ENCODE measurements at regions not wholly inside any gene's neighbourhood (a gene's known extent, or its start where the extent isn't known, plus 50 kb on each side); places are given as distances from the start of the nearest gene placed in this dataset.

DNA sequence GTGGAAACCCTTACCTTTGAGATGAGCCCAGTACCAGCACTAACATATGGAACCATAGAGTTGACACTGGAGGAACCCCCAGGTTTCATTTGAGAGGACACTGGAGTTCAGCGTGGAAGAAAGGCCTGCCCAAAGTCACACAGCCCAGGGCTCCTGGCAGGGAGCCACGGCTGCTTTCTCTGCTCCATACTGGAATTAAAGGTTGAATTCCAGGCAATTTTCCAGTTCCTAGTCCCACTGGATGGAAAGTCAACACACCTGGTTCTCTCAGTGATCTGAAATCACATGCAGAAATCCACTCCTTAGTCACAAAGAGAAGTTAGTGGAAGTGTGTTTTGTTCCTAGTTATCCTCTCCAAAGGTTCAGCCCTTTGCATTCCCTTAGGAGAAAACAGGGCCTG, 336.1 kb upstream of the SKOR2 start:
- TF ChIP-seq, protein P1, sequence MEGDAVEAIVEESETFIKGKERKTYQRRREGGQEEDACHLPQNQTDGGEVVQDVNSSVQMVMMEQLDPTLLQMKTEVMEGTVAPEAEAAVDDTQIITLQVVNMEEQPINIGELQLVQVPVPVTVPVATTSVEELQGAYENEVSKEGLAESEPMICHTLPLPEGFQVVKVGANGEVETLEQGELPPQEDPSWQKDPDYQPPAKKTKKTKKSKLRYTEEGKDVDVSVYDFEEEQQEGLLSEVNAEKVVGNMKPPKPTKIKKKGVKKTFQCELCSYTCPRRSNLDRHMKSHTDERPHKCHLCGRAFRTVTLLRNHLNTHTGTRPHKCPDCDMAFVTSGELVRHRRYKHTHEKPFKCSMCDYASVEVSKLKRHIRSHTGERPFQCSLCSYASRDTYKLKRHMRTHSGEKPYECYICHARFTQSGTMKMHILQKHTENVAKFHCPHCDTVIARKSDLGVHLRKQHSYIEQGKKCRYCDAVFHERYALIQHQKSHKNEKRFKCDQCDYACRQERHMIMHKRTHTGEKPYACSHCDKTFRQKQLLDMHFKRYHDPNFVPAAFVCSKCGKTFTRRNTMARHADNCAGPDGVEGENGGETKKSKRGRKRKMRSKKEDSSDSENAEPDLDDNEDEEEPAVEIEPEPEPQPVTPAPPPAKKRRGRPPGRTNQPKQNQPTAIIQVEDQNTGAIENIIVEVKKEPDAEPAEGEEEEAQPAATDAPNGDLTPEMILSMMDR (IDR thresholded peaks at IDR 0.05; ENCODE audit: low read length), result no peak
- no peak for TF ChIP-seq EZH2 (IDR thresholded peaks at IDR 0.05; ENCODE audit: borderline replicate concordance, low read length)

Measured in OCI-LY1 (cell line).